ENCODE measurements at regions not wholly inside any gene's neighbourhood (a gene's known extent, or its start where the extent isn't known, plus 50 kb on each side); places are given as distances from the start of the nearest gene placed in this dataset.

DNA sequence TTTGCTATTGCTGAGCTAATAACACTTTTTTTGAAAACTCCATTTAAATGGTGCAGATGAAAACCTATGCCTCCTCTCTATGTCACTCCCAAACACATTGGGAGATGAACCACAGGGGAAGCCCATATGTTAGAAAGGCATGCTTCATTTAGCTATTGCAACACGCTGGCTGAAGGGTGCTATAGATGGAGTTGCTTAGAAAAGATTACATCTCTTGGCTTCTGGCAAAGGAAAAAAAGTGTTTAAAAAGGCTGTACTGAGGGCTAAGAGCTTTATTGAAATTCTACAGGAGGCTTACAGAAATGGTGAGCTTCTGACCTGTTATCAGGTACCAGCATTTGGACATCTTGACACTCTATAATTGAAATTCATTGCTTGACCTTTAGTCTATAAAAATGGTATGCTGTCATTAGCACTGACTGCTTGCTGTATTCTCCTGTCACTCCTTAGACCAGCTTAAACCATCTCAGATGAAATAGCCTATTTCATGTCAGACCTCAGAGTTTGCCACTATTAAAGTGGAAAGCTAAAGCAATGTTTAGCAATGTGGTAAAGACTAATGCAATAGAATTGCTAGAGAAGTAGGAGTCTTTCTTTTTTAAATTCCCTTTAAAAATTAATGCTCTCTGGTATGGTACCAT lies 503.9 kb downstream of the CDH11 start:
- peaks cover 15% of the 10 kb centered on the region; the same call in 1 of the 2 replicates for H3K4me1 ChIP-seq
- TF ChIP-seq, protein P1, sequence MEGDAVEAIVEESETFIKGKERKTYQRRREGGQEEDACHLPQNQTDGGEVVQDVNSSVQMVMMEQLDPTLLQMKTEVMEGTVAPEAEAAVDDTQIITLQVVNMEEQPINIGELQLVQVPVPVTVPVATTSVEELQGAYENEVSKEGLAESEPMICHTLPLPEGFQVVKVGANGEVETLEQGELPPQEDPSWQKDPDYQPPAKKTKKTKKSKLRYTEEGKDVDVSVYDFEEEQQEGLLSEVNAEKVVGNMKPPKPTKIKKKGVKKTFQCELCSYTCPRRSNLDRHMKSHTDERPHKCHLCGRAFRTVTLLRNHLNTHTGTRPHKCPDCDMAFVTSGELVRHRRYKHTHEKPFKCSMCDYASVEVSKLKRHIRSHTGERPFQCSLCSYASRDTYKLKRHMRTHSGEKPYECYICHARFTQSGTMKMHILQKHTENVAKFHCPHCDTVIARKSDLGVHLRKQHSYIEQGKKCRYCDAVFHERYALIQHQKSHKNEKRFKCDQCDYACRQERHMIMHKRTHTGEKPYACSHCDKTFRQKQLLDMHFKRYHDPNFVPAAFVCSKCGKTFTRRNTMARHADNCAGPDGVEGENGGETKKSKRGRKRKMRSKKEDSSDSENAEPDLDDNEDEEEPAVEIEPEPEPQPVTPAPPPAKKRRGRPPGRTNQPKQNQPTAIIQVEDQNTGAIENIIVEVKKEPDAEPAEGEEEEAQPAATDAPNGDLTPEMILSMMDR (IDR thresholded peaks at IDR 0.05; ENCODE audit: low read depth, low read length): no peak

DNA sequence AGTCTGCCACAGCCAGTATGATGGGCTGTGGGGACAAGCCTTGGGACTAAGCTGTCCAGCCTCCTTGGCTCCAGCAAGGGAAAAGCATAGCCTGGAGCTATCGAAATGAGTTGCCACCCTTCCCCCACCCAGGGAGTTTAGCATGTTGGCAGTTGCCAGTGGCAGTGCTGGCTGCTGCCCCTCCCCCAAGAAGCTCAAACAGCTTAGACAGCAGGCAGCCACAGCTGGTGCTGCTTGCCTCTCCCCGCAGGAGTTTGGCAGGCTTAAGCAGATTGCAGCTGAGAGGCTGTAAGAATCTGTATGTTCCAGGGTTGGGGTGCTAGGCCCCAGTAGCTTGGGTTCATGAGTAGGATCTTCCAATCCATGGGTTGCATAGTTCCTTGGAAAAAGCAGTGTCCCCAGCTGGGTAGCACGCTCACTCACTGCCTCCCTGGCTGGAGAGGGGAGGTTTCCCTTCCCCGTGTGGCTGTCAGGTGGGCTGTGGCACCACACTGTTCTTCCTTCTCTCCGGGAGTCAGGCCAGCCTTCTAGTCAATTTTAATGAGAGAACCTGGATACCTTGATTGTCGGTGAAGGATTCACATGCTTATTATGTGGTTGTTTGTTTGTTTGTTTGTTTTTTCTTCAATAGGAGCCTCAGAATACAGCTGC lies 506.1 kb downstream of the CDH11 start:
- DNase-seq: peak; percentile 84
- Histone ChIP-seq H3K27me3 (no peaks in the 10 kb centered on the region), H3K4me3 (ENCODE audit: low read depth, low read length) (no peak overlapping the region), H3K36me3 (no peaks in the 10 kb centered on the region), H3K4me1 (peaks cover 15% of the 10 kb centered on the region; the same call in 1 of the 2 replicates), H3K9me3 (no peaks in the 10 kb centered on the region)
- TF ChIP-seq, protein P1 (IDR thresholded peaks at IDR 0.05; ENCODE audit: low read depth, low read length): no peak

More for the DNA sequence above, 503.9 kb downstream of the CDH11 start:
- no peaks in the 10 kb centered on the region for H3K36me3 ChIP-seq
- no peaks in the 10 kb centered on the region for H3K27me3 ChIP-seq
- H3K9me3 ChIP-seq: no peaks in the 10 kb centered on the region
- no peak overlapping the region for H3K4me3 ChIP-seq (ENCODE audit: low read depth, low read length)
- no peak for DNase-seq

DNA sequence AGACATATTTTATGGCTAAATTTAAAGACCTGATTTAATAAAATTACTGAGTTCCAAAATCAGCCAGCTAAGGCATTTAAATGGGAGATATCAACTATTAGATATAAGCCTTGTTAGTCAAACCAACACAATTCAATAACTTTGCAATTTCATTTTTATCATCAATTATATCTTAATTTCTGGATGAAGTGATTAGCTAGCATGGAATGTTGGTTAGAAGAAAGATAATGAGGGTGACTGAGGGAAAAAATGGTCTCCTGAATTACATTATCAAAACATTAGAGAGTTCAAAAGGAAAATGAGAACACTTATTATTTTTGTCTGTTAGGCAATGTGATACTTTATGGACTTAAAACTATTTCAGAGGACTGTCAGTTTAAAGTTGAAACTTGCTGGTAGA lies 525.7 kb downstream of the CDH11 start:
- Histone ChIP-seq H3K27me3 (no peaks in the 10 kb centered on the region), H3K4me1 (no peaks in the 10 kb centered on the region), H3K4me3 (ENCODE audit: low read depth, low read length) (no peak overlapping the region), H3K36me3 (no peaks in the 10 kb centered on the region), H3K9me3 (no peaks in the 10 kb centered on the region)
- TF ChIP-seq, protein P1 (IDR thresholded peaks at IDR 0.05; ENCODE audit: low read depth, low read length): no peak
- DNase-seq: no peak

DNA sequence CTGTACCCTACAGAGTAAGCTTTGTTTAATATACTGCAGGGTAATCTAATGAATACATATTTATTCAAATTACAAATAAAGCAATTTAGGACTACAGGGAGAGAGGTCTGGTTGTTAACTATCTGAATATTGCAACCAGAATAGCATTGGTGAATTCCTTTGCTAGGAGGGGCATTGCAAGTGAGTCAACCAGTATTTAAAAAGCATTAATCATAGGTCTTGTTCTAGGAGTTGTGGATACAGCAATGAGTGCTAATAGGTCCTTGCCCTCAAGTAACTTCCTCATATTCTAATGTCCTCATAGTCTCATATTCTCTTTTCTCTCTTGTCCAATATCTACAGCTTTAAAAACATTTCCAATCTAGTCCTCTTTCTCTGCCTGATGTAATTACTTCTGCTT lies 531.4 kb downstream of the CDH11 start:
- DNase-seq: no peak

DNA sequence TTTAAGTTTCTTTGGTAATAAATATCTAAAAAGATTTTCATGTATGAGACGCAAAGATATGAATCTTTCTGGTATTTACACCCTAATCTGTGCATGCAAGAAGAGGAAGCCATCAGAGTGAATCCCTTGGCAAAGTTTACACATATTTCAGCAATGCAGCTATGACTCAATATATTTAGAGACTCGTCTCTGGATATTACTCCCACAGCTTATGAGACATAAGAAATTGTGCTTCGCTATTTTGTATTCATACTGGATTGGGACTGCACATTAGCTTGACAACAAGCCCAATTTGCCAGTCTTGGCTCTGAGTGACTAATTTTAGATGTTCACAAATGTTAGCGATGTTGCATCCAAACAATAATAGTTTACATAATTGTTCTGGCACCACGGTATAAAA lies 532.0 kb downstream of the CDH11 start:
- Histone ChIP-seq H3K27me3 (no peaks in the 10 kb centered on the region), H3K4me3 (ENCODE audit: low read depth, low read length) (no peak overlapping the region), H3K36me3 (no peaks in the 10 kb centered on the region), H3K9me3 (no peaks in the 10 kb centered on the region), H3K4me1 (no peaks in the 10 kb centered on the region)
- TF ChIP-seq, protein P1 (IDR thresholded peaks at IDR 0.05; ENCODE audit: low read depth, low read length): no peak
- no peak for DNase-seq

More for the DNA sequence above, 531.4 kb downstream of the CDH11 start:
- no peak overlapping the region for H3K4me3 ChIP-seq (ENCODE audit: low read depth, low read length)
- H3K27me3 ChIP-seq: no peaks in the 10 kb centered on the region
- no peaks in the 10 kb centered on the region for H3K4me1 ChIP-seq
- H3K36me3 ChIP-seq: no peaks in the 10 kb centered on the region
- no peaks in the 10 kb centered on the region for H3K9me3 ChIP-seq
- TF ChIP-seq, protein P1 (IDR thresholded peaks at IDR 0.05; ENCODE audit: low read depth, low read length): no peak

DNA sequence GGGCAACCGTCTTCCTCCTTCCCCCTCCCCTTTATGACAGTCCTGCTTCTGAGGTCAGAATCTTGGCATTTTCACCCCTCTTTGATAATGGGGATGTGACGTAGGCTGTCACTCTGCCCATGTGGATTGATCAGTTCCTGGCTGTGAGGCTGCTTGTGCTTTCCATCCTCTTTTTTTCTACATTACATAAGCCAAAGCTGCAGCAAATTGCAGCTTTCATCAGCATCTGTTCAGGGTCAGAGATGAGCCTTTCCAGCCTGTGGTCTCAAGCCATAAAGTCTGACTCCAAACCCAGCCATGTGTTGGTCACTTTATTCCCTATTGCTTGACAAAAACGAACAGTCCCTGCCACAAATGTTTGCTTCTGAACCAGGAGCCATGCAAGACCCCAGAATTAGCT lies 535.1 kb downstream of the CDH11 start:
- TF ChIP-seq, protein P1 (IDR thresholded peaks at IDR 0.05; ENCODE audit: low read depth, low read length): no peak
- H3K36me3 ChIP-seq: no peaks in the 10 kb centered on the region

More for the DNA sequence above, 535.1 kb downstream of the CDH11 start:
- Histone ChIP-seq H3K4me3 (ENCODE audit: low read depth, low read length) (no peak overlapping the region), H3K4me1 (no peaks in the 10 kb centered on the region), H3K9me3 (no peaks in the 10 kb centered on the region), H3K27me3 (no peaks in the 10 kb centered on the region)
- DNase-seq: no peak
